OCI-LY7 (cell line): ENCODE measurements at regions not wholly inside any gene's neighbourhood (a gene's known extent, or its start where the extent isn't known, plus 50 kb on each side); places are given as distances from the start of the nearest gene placed in this dataset.

Source experiments
- BruUV-seq: library from RNA; stranded (reverse); fragments of 400-500 nt; replicated peaks from 2 replicates; lab custom pipeline; 2021; lab: Mats Ljungman, UMichigan
- CTCF ChIA-PET: fragments of 300-600 bp; sonication (Branson Sonifier 250); formaldehyde crosslinking; loops from one replicate; lab custom pipeline; 2022; ENCODE audit warnings: antibody characterized with exemption; ENCODE audit not compliant: unreplicated experiment; lab: Charles Lee
- POLR2A ChIA-PET: fragments of 300-600 bp; sonication (Branson Sonifier 250); formaldehyde crosslinking; loops from one replicate; lab custom pipeline; 2022; ENCODE audit warnings: antibody characterized with exemption; lab: Charles Lee
- DNase-seq: peaks from one replicate; pipeline ENCODE4 v3.0.0-alpha.2; 2015; ENCODE audit warnings: low spot score
- H2AFZ ChIP-seq: fragments of 200-600 bp; sonication (generic), shearing (Covaris generic); 2 replicates; pipeline ENCODE4 v1.6.1; 2014; ENCODE audit warnings: mild to moderate bottlenecking, antibody characterized with exemption, low read length, moderate library complexity
- H3K27ac ChIP-seq: fragments of 200-600 bp; sonication (generic); 2 replicates; pipeline ENCODE4 v1.5.1; 2014; ENCODE audit warnings: mixed run types, low read depth, mild to moderate bottlenecking, moderate library complexity, low read length, inconsistent platforms; ENCODE audit not compliant: poor library complexity, severe bottlenecking
- H3K36me3 ChIP-seq: fragments of 200-600 bp; sonication (generic); 2 replicates; pipeline ENCODE4 v1.6.1; 2014; ENCODE audit warnings: mild to moderate bottlenecking, antibody characterized with exemption, low read length, moderate library complexity, mixed read lengths; ENCODE audit not compliant: insufficient read depth
- H3K4me1 ChIP-seq: fragments of 200-600 bp; sonication (generic); 2 replicates; pipeline ENCODE4 v1.5.1; 2014; ENCODE audit warnings: mild to moderate bottlenecking, low read length; ENCODE audit not compliant: insufficient read depth, poor library complexity, severe bottlenecking
- H3K4me2 ChIP-seq: fragments of 200-600 bp; sonication (generic); 2 replicates; pipeline ENCODE4 v1.6.1; 2014; ENCODE audit warnings: mild to moderate bottlenecking, low read length
- H3K4me3 ChIP-seq: fragments of 200-600 bp; sonication (generic); 2 replicates; pipeline ENCODE4 v1.5.1; 2014; ENCODE audit warnings: mild to moderate bottlenecking, low read depth, low read length; ENCODE audit not compliant: poor library complexity, severe bottlenecking
- H3K79me2 ChIP-seq: fragments of 200-600 bp; sonication (generic); 2 replicates; pipeline ENCODE4 v1.6.1; 2016; ENCODE audit warnings: low read depth, mild to moderate bottlenecking, low read length, moderate library complexity, mixed read lengths; ENCODE audit not compliant: insufficient read depth
- H3K9me2 ChIP-seq: fragments of 200-600 bp; sonication (generic); 2 replicates; pipeline ENCODE4 v1.6.1; 2016; ENCODE audit warnings: mild to moderate bottlenecking, low read length, mixed read lengths; ENCODE audit not compliant: insufficient read depth
- H3K9me3 ChIP-seq: fragments of 200-600 bp; sonication (generic); 2 replicates; pipeline ENCODE4 v1.6.1; 2014; ENCODE audit warnings: mild to moderate bottlenecking, mixed run types, low read length, mixed read lengths
- H4K20me1 ChIP-seq: fragments of 200-600 bp; sonication (generic); 2 replicates; pipeline ENCODE4 v1.6.1; 2014; ENCODE audit warnings: mild to moderate bottlenecking, antibody characterized with exemption, low read length, moderate library complexity, mixed read lengths; ENCODE audit not compliant: insufficient read depth
- CTCF ChIP-seq: fragments of 200-600 bp; sonication (generic); conservative IDR thresholded peaks from 2 replicates; pipeline ENCODE4 v1.5.1; 2014; ENCODE audit warnings: mild to moderate bottlenecking, antibody characterized with exemption, low read length, moderate library complexity, mixed read lengths
- EZH2phosphoT487 ChIP-seq: fragments of 200-600 bp; sonication (generic); IDR thresholded peaks from 2 replicates; pipeline ENCODE4 v1.6.1; 2018; ENCODE audit warnings: low read depth, borderline replicate concordance, mild to moderate bottlenecking, mixed run types, antibody characterized with exemption, low read length, moderate library complexity, mixed read lengths
- intact Hi-C: fragments of 100-400 bp; cut with micrococcal nuclease; formaldehyde crosslinking; loops from one replicate; pipeline ENCODE4 v1.10.0; 2022; ENCODE audit not compliant: unreplicated experiment

- Histone ChIP-seq H3K27ac (no peak overlapping the region), H3K4me1 (no peaks in the 10 kb centered on the region), H3K4me2 (no peak overlapping the region), H3K9me2 (no peaks in the 10 kb centered on the region), H4K20me1 (no peaks in the 10 kb centered on the region), H3K36me3 (no peaks in the 10 kb centered on the region), H3K79me2 (no peaks in the 10 kb centered on the region), H3K9me3 (no peaks in the 10 kb centered on the region), H2AFZ (no peak overlapping the region), H3K4me3 (no peak overlapping the region)
- intact Hi-C loops: no loop called here
- ChIA-PET CTCF (no interaction called here), POLR2A (no interaction called here)
- no peak for DNase-seq
- TF ChIP-seq EZH2phosphoT487: no peak
- BruUV-seq: no TSS peak
These were observed 492.5 kb upstream of the SPHKAP start for GRCh38 chr2:228673876-228674554.

GRCh38 chr2:228669690-228670089, 488.2 kb upstream of the SPHKAP start:
- Histone ChIP-seq H3K4me2 (no peak overlapping the region), H3K36me3 (no peaks in the 10 kb centered on the region), H3K9me3 (no peaks in the 10 kb centered on the region), H2AFZ (no peak overlapping the region), H3K4me1 (no peaks in the 10 kb centered on the region), H3K9me2 (no peaks in the 10 kb centered on the region), H3K79me2 (no peaks in the 10 kb centered on the region), H4K20me1 (no peaks in the 10 kb centered on the region), H3K27ac (no peak overlapping the region), H3K4me3 (no peak overlapping the region)
- ChIA-PET CTCF (no interaction called here), POLR2A (interaction anchor here (0.6 to 0.8 kb wide), 2 partner anchors 8 to 130 kb away, joined by 3 to 4 read pairs; no protein-coding TSS in a partner anchor)
- no peak for DNase-seq
- TF ChIP-seq EZH2phosphoT487 (no peak), CTCF (no peak)
- BruUV-seq: no TSS peak
- intact Hi-C loops: no loop called here

GRCh38 chr2:228665232-228665631, 483.7 kb upstream of the SPHKAP start:
- POLR2A ChIA-PET: no interaction called here
- Histone ChIP-seq H3K4me2 (no peak overlapping the region), H4K20me1 (no peaks in the 10 kb centered on the region), H3K4me3 (no peak overlapping the region), H3K27ac (no peak overlapping the region), H3K9me2 (no peaks in the 10 kb centered on the region), H3K79me2 (no peaks in the 10 kb centered on the region), H2AFZ (no peak overlapping the region), H3K9me3 (no peaks in the 10 kb centered on the region), H3K36me3 (no peaks in the 10 kb centered on the region), H3K4me1 (no peaks in the 10 kb centered on the region)
- no peak for DNase-seq
- CTCF ChIA-PET: no interaction called here
- intact Hi-C loops: no loop called here
- no peak for TF ChIP-seq CTCF
- no peak for TF ChIP-seq EZH2phosphoT487
- BruUV-seq: no TSS peak
